ENCODE measurements at regions not wholly inside any gene's neighbourhood (a gene's known extent, or its start where the extent isn't known, plus 50 kb on each side); places are given as distances from the start of the nearest gene placed in this dataset.

DNA sequence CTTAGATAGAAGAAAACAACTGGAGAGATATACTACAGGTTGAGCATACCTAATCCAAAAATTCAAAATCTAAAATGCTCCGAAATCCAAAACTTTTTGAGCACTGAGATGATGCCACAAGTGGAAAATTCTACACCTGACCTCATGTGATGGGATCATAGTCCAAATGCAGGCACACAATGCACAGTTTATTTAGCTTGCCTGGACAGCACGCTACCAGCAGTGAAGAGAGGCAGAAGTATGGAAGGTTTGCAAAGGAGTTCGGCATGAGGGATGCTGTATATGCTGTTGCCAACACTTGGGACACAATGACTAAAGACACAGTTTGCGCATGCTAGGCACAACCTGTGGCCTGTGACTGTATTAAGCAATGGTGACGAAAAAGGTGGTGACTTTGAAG lies 58.1 kb upstream of the CAND1 start (continued):
- TF ChIP-seq, protein P1, sequence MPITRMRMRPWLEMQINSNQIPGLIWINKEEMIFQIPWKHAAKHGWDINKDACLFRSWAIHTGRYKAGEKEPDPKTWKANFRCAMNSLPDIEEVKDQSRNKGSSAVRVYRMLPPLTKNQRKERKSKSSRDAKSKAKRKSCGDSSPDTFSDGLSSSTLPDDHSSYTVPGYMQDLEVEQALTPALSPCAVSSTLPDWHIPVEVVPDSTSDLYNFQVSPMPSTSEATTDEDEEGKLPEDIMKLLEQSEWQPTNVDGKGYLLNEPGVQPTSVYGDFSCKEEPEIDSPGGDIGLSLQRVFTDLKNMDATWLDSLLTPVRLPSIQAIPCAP (CRISPR knock-in tag; IDR thresholded peaks at IDR 0.05; ENCODE audit: borderline replicate concordance): no peak
- no peak for TF ChIP-seq ZNF212 (CRISPR knock-in tag; IDR thresholded peaks at IDR 0.05)
- no peak for TF ChIP-seq ZBTB1 (CRISPR knock-in tag; IDR thresholded peaks at IDR 0.05; ENCODE audit: borderline replicate concordance, low read depth)
- TF ChIP-seq FOSL1 (tag; conservative IDR thresholded peaks at IDR 0.05): no peak
- no peak for TF ChIP-seq TSC22D4 (tag; IDR thresholded peaks at IDR 0.05)
- TF ChIP-seq HCFC1 (IDR thresholded peaks at IDR 0.05; ENCODE audit: low read depth, low read length): no peak

DNA sequence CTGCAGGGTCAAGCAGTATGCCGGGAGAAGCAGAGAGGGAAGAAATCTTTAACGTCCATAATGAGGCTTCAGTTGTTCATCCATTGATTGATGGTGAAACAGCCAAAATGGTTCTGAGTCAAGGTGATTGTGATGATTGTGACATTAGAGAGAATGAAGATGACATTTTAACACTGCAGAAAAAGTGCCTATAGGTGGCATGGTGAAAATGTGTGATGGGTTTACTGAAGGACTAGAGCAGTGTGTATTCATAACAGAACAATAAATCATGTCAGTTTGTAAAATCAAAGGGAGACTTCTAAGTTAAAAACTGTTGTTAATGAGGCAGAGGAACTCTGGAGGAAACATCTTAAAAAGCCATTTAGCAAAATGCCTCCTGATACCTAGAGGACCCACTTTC lies 57.7 kb upstream of the CAND1 start:
- no peaks in the 10 kb centered on the region for H3K79me2 ChIP-seq (ENCODE audit: control insufficient read depth, insufficient read depth, low read length)
- POLR2A ChIA-PET: no interaction called here
- H3K9me3 ChIP-seq (replicated peaks; ENCODE audit: control insufficient read depth, insufficient read depth, low read depth, low read length): no peaks in the 10 kb centered on the region; the same call in 1 of the 2 replicates
- FAIRE-seq: no peak
- ATAC-seq: no peak
- BruUV-seq (replicated peaks): no TSS peak
- H3K4me3 ChIP-seq: no peak overlapping the region
- 0 out of 5 replicates have a peak, but pooled peaks cover 0 to 4% of the 10 kb centered on the region in 2 experiments for H3K27me3 ChIP-seq (ENCODE audit: control insufficient read depth in 2 of 2, insufficient read depth in 2 of 2, low read length in 2 of 2)
- no peaks in the 10 kb centered on the region for H4K20me1 ChIP-seq (replicated peaks; ENCODE audit: control insufficient read depth, insufficient read depth, low read length)
- H3K27ac ChIP-seq (ENCODE audit: extremely low read depth, low read depth, low read length): no peak overlapping the region
- H3K9me1 ChIP-seq (ENCODE audit: control insufficient read depth, insufficient read depth, low read length): no peaks in the 10 kb centered on the region
- no peak overlapping the region for H3K9ac ChIP-seq (ENCODE audit: insufficient read depth in 1 of 2, low read depth in 2 of 2, low read length in 2 of 2)
- no peak overlapping the region for H2AFZ ChIP-seq (ENCODE audit: low read depth, low read length)
- no peak overlapping the region for H3K4me2 ChIP-seq (ENCODE audit: insufficient read depth, low read length)
- no peak for DNase-seq (ENCODE audit: extremely low read depth in 1 of 4, low spot score in 3 of 4)
- intact Hi-C loops (cut with micrococcal nuclease) (no loop called here), in situ Hi-C loops (cut with MboI) (no loop called here)
- CTCF ChIA-PET (ENCODE audit: low intra/inter-chr PET ratio): no interaction called here
- H3K4me1 ChIP-seq (replicated peaks in 1 of 2; ENCODE audit: control insufficient read depth in 2 of 2, insufficient read depth in 2 of 2, low read length in 2 of 2): no peaks in the 10 kb centered on the region
- H3K36me3 ChIP-seq (ENCODE audit: control insufficient read depth, insufficient read depth, low read length): no peaks in the 10 kb centered on the region
- 0% methylated on average over 2 of the region's 2 CpGs for WGBS (ENCODE audit: insufficient coverage, low coverage, missing lambda C conversion rate)
- TF ChIP-seq FOXP1 (CRISPR knock-in tag; IDR thresholded peaks at IDR 0.05) (no peak), MEIS2 (IDR thresholded peaks at IDR 0.05; ENCODE audit: partially characterized antibody) (peak; percentile 33), ZNF143 (CRISPR knock-in tag; IDR thresholded peaks at IDR 0.05) (no peak), ZNF263 (CRISPR knock-in tag; IDR thresholded peaks at IDR 0.05; ENCODE audit: borderline replicate concordance) (no peak), SREBF2 (CRISPR knock-in tag; IDR thresholded peaks at IDR 0.05) (no peak), SMC3 (conservative IDR thresholded peaks at IDR 0.05; ENCODE audit: insufficient read depth, low read depth, low read length) (no peak), ZC3H8 (IDR thresholded peaks at IDR 0.05) (no peak), SOX6 (IDR thresholded peaks at IDR 0.05) (no peak)
- TF ChIP-seq, protein P2, sequence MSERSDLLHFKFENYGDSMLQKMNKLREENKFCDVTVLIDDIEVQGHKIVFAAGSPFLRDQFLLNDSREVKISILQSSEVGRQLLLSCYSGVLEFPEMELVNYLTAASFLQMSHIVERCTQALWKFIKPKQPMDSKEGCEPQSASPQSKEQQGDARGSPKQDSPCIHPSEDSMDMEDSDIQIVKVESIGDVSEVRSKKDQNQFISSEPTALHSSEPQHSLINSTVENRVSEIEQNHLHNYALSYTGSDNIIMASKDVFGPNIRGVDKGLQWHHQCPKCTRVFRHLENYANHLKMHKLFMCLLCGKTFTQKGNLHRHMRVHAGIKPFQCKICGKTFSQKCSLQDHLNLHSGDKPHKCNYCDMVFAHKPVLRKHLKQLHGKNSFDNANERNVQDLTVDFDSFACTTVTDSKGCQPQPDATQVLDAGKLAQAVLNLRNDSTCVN (CRISPR knock-in tag; IDR thresholded peaks at IDR 0.05): no peak
- TF ChIP-seq, protein P3, sequence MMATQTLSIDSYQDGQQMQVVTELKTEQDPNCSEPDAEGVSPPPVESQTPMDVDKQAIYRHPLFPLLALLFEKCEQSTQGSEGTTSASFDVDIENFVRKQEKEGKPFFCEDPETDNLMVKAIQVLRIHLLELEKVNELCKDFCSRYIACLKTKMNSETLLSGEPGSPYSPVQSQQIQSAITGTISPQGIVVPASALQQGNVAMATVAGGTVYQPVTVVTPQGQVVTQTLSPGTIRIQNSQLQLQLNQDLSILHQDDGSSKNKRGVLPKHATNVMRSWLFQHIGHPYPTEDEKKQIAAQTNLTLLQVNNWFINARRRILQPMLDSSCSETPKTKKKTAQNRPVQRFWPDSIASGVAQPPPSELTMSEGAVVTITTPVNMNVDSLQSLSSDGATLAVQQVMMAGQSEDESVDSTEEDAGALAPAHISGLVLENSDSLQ (IDR thresholded peaks at IDR 0.05): peak; percentile 16; the same call in 1 of the 2 replicates

Measured in K562 (cell line).